ENCODE measurements at regions not wholly inside any gene's neighbourhood (a gene's known extent, or its start where the extent isn't known, plus 50 kb on each side); places are given as distances from the start of the nearest gene placed in this dataset.

- TF ChIP-seq CTCF (IDR thresholded peaks at IDR 0.05) (no peak), POLR2A (IDR thresholded peaks at IDR 0.05) (no peak)
Observed at GRCh38 chr7:17520941-17521340, 222.5 kb downstream of the AHR start.
